Calu3 (cell line): ENCODE measurements at regions not wholly inside any gene's neighbourhood (a gene's known extent, or its start where the extent isn't known, plus 50 kb on each side); places are given as distances from the start of the nearest gene placed in this dataset.

ENCODE experiments used
- BruUV-seq: library from RNA; stranded (reverse); fragments of 400-500 nt; replicated peaks from 2 replicates; lab custom pipeline; 2021; lab: Mats Ljungman, UMichigan
- CTCF ChIA-PET: fragments of 300-600 bp; sonication (Branson Sonifier 250); formaldehyde crosslinking; loops from one replicate; lab custom pipeline; 2022; ENCODE audit warnings: antibody characterized with exemption; lab: Charles Lee
- DNase-seq: peaks from one replicate; pipeline ENCODE4 v3.0.0; 2022
- H3K27ac Mint-ChIP-seq: one replicate; pipeline ENCODE4 v1.8.0; 2022; ENCODE audit warnings: mixed read lengths; ENCODE audit not compliant: unreplicated experiment
- H3K27me3 Mint-ChIP-seq: one replicate; pipeline ENCODE4 v1.8.0; 2022; ENCODE audit warnings: mixed read lengths; ENCODE audit not compliant: unreplicated experiment
- H3K36me3 Mint-ChIP-seq: one replicate; pipeline ENCODE4 v1.8.0; 2022; ENCODE audit warnings: mild to moderate bottlenecking, moderate library complexity, mixed read lengths; ENCODE audit not compliant: insufficient read depth, unreplicated experiment
- H3K4me1 Mint-ChIP-seq: one replicate; pipeline ENCODE4 v1.8.0; 2022; ENCODE audit warnings: mild to moderate bottlenecking, low read depth, mixed read lengths; ENCODE audit not compliant: unreplicated experiment
- H3K4me3 Mint-ChIP-seq: one replicate; pipeline ENCODE4 v1.8.0; 2022; ENCODE audit warnings: mild to moderate bottlenecking, low read depth, moderate library complexity, mixed read lengths; ENCODE audit not compliant: unreplicated experiment
- H3K9me3 Mint-ChIP-seq: one replicate; pipeline ENCODE4 v1.8.0; 2022; ENCODE audit warnings: low read depth, mixed read lengths; ENCODE audit not compliant: unreplicated experiment
- CTCF ChIP-seq: fragments of 200-600 bp; IDR thresholded peaks from one replicate; pipeline ENCODE4 v1.8.0; 2022; ENCODE audit warnings: antibody characterized with exemption; ENCODE audit not compliant: unreplicated experiment
- intact Hi-C: fragments of 100-400 bp; cut with micrococcal nuclease; formaldehyde crosslinking; loops from one replicate; pipeline ENCODE4 v1.10.0; 2022; ENCODE audit not compliant: unreplicated experiment

- H3K27me3 Mint-ChIP-seq: no peaks in the 10 kb centered on the region
- BruUV-seq: no TSS peak
- CTCF ChIA-PET: interaction anchor here (0.5 kb wide), 1 partner anchor 10 kb away, joined by 3 read pairs; no protein-coding TSS in a partner anchor
- H3K9me3 Mint-ChIP-seq: no peaks in the 10 kb centered on the region
- H3K4me3 Mint-ChIP-seq: no peak overlapping the region
- no peak for TF ChIP-seq CTCF
- no peaks in the 10 kb centered on the region for H3K36me3 Mint-ChIP-seq
- H3K4me1 Mint-ChIP-seq: no peaks in the 10 kb centered on the region
- H3K27ac Mint-ChIP-seq: no peak overlapping the region
- no peak for DNase-seq
- intact Hi-C loops: no loop called here
Measured at GRCh38 chr19:30640252-30640965, 268.2 kb downstream of the ZNF536 start.

GRCh38 chr19:30638889-30639288, 266.7 kb downstream of the ZNF536 start:
- Mint-ChIP-seq H3K4me1 (no peaks in the 10 kb centered on the region), H3K27ac (no peak overlapping the region), H3K4me3 (no peak overlapping the region), H3K9me3 (no peaks in the 10 kb centered on the region), H3K36me3 (no peaks in the 10 kb centered on the region), H3K27me3 (no peaks in the 10 kb centered on the region)
- no peak for DNase-seq
- BruUV-seq: no TSS peak
- TF ChIP-seq CTCF: no peak
- CTCF ChIA-PET: no interaction called here
- intact Hi-C loops: no loop called here

- H3K27ac Mint-ChIP-seq: no peak overlapping the region
- no peaks in the 10 kb centered on the region for H3K27me3 Mint-ChIP-seq
- intact Hi-C loops: no loop called here
- no peaks in the 10 kb centered on the region for H3K36me3 Mint-ChIP-seq
- no peak for DNase-seq
- no peaks in the 10 kb centered on the region for H3K4me1 Mint-ChIP-seq
- CTCF ChIA-PET: no interaction called here
- no TSS peak for BruUV-seq
- H3K9me3 Mint-ChIP-seq: no peaks in the 10 kb centered on the region
- no peak overlapping the region for H3K4me3 Mint-ChIP-seq
- TF ChIP-seq CTCF: no peak
Measured at GRCh38 chr19:30637926-30638325, 265.7 kb downstream of the ZNF536 start.

- Mint-ChIP-seq H3K4me3 (no peak overlapping the region), H3K27ac (no peak overlapping the region), H3K9me3 (no peaks in the 10 kb centered on the region), H3K4me1 (no peaks in the 10 kb centered on the region), H3K27me3 (no peaks in the 10 kb centered on the region), H3K36me3 (no peaks in the 10 kb centered on the region)
- DNase-seq: no peak
- intact Hi-C loops: no loop called here
- CTCF ChIA-PET: no interaction called here
- BruUV-seq: no TSS peak
- no peak for TF ChIP-seq CTCF
Measured at GRCh38 chr19:30634996-30635975, 263.1 kb downstream of the ZNF536 start.
